ENCODE measurements at regions not wholly inside any gene's neighbourhood (a gene's known extent, or its start where the extent isn't known, plus 50 kb on each side); places are given as distances from the start of the nearest gene placed in this dataset.

DNA sequence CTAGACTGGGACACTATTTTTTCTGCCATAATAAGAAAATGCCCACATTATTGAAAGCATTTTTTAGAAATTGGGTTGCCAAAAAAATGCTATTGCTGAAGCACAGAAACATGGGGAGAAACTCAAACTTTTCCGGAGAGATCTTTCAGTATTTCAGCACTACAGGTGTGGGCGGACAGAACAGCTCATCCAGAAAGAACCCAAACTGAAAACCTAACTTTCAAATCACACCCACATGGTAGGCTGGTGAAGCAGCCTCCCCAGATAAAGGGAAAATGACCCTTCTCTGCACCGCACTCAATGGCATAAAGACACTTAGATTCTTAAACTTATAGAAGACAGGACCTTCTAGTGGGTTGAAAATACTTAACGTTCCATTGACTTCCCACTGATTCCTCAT, 62.3 kb upstream of the TMPO start:
- CTCF ChIA-PET = no interaction called here

DNA sequence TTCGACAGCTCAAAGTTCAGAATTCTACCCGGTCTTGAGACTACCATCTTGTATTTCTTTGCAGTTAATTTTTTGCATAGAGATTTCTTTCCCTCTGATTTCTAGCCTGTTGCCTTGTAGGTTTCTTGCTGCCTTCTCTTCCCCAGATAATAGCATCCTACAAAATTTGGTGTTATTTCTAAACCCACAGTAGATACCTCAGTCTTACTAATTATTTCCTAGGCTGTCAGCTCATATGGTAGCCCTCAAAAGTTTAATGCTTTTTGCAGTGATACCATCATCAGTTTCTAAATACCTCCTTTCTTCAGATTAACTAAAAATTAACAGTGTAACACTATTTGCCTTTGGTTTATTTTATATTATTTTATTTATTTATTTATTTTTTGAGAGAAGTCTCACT, 61.9 kb upstream of the TMPO start:
- H3K36me3 ChIP-seq (replicated peaks in 1 of 2; ENCODE audit: control extremely low read depth in 1 of 2, control insufficient read depth in 1 of 2, extremely low read depth in 1 of 2, insufficient read depth in 2 of 2, low read length in 1 of 2) = no peaks in the 10 kb centered on the region
- Mint-ChIP-seq H3K4me1 (peaks cover 8% of the 10 kb centered on the region), H3K4me3 (no peak overlapping the region), H3K27me3 (peaks cover 33% of the 10 kb centered on the region), H3K27ac (no peak overlapping the region), H3K9me3 (ENCODE audit: insufficient read depth) (no peaks in the 10 kb centered on the region)
- POLR2A ChIA-PET = interaction anchor here (0.6 kb wide), 1 partner anchor 9 kb away, joined by 3 read pairs; no protein-coding TSS in a partner anchor
- H3K27ac ChIP-seq (ENCODE audit: low read length in 2 of 2) = no peak overlapping the region
- CTCF ChIA-PET = no interaction called here
- DNase-seq = no peak
- H3K4me2 ChIP-seq (replicated peaks; ENCODE audit: low read depth, low read length, poor library complexity, severe bottlenecking) = no peak overlapping the region
- peaks cover 0 to 27% (median 12%) of the 10 kb centered on the region in 4 experiments for H3K27me3 ChIP-seq (replicated peaks in 1 of 4; ENCODE audit: control extremely low read depth in 1 of 4, control insufficient read depth in 3 of 4, insufficient read depth in 4 of 4, low read length in 3 of 4)
- no peak for TF ChIP-seq EZH2 (IDR thresholded peaks at IDR 0.05; ENCODE audit: borderline replicate concordance, insufficient read depth, low read depth, low read length, poor library complexity, severe bottlenecking)
- TF ChIP-seq, protein P1, sequence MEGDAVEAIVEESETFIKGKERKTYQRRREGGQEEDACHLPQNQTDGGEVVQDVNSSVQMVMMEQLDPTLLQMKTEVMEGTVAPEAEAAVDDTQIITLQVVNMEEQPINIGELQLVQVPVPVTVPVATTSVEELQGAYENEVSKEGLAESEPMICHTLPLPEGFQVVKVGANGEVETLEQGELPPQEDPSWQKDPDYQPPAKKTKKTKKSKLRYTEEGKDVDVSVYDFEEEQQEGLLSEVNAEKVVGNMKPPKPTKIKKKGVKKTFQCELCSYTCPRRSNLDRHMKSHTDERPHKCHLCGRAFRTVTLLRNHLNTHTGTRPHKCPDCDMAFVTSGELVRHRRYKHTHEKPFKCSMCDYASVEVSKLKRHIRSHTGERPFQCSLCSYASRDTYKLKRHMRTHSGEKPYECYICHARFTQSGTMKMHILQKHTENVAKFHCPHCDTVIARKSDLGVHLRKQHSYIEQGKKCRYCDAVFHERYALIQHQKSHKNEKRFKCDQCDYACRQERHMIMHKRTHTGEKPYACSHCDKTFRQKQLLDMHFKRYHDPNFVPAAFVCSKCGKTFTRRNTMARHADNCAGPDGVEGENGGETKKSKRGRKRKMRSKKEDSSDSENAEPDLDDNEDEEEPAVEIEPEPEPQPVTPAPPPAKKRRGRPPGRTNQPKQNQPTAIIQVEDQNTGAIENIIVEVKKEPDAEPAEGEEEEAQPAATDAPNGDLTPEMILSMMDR (IDR thresholded peaks at IDR 0.05) = no peak
- H3K4me1 ChIP-seq (ENCODE audit: control insufficient read depth in 2 of 2, insufficient read depth in 2 of 2, low read length in 2 of 2) = peaks cover 5 to 7% of the 10 kb centered on the region in 2 donors
- intact Hi-C loops (cut with micrococcal nuclease) = no loop called here
- H2AFZ ChIP-seq (ENCODE audit: insufficient read depth, low read depth, low read length, poor library complexity, severe bottlenecking) = no peak overlapping the region
- no peaks in the 10 kb centered on the region for H3K79me2 ChIP-seq (ENCODE audit: control insufficient read depth, insufficient read depth, low read length)
- ATAC-seq (ENCODE audit: low read depth) = no peak
- H3K9me3 ChIP-seq (ENCODE audit: control extremely low read depth in 1 of 3, control insufficient read depth in 2 of 3, insufficient read depth in 1 of 3, low read length in 2 of 3) = peaks cover 0 to 2% (median 1%) of the 10 kb centered on the region in 3 donors
- 100% methylated on average over 1 of the region's 2 CpGs for WGBS (ENCODE audit: insufficient coverage)
- no peaks in the 10 kb centered on the region for H4K20me1 ChIP-seq (ENCODE audit: control insufficient read depth, insufficient read depth, low read length, poor library complexity, severe bottlenecking)
- H3K9ac ChIP-seq (ENCODE audit: low read length) = no peak overlapping the region
- no peak overlapping the region for H3K4me3 ChIP-seq (ENCODE audit: control extremely low read depth in 1 of 5, extremely low read depth in 1 of 5, insufficient read depth in 1 of 5, low read depth in 2 of 5, low read length in 4 of 5)

More for the DNA sequence above, 62.3 kb upstream of the TMPO start:
- POLR2A ChIA-PET = no interaction called here
- H3K9me3 Mint-ChIP-seq (ENCODE audit: insufficient read depth) = no peaks in the 10 kb centered on the region
- ATAC-seq (ENCODE audit: low read depth) (no peak), DNase-seq (no peak)
- no peak overlapping the region for H3K4me3 Mint-ChIP-seq
- Histone ChIP-seq H3K36me3 (replicated peaks in 1 of 2; ENCODE audit: control extremely low read depth in 1 of 2, control insufficient read depth in 1 of 2, extremely low read depth in 1 of 2, insufficient read depth in 2 of 2, low read length in 1 of 2) (no peaks in the 10 kb centered on the region), H3K79me2 (ENCODE audit: control insufficient read depth, insufficient read depth, low read length) (no peaks in the 10 kb centered on the region), H4K20me1 (ENCODE audit: control insufficient read depth, insufficient read depth, low read length, poor library complexity, severe bottlenecking) (no peaks in the 10 kb centered on the region), H3K4me2 (replicated peaks; ENCODE audit: low read depth, low read length, poor library complexity, severe bottlenecking) (no peak overlapping the region), H3K4me1 (ENCODE audit: control insufficient read depth in 2 of 2, insufficient read depth in 2 of 2, low read length in 2 of 2) (peaks cover 5 to 7% of the 10 kb centered on the region in 2 donors), H3K27ac (ENCODE audit: low read length in 2 of 2) (no peak overlapping the region), H3K27me3 (replicated peaks in 1 of 4; ENCODE audit: control extremely low read depth in 1 of 4, control insufficient read depth in 3 of 4, insufficient read depth in 4 of 4, low read length in 3 of 4) (peaks cover 0 to 27% (median 12%) of the 10 kb centered on the region in 4 experiments), H3K9me3 (ENCODE audit: control extremely low read depth in 1 of 3, control insufficient read depth in 2 of 3, insufficient read depth in 1 of 3, low read length in 2 of 3) (peaks cover 0 to 2% (median 1%) of the 10 kb centered on the region in 3 donors), H3K9ac (ENCODE audit: low read length) (no peak overlapping the region), H3K4me3 (ENCODE audit: control extremely low read depth in 1 of 5, extremely low read depth in 1 of 5, insufficient read depth in 1 of 5, low read depth in 2 of 5, low read length in 4 of 5) (no peak overlapping the region), H2AFZ (ENCODE audit: insufficient read depth, low read depth, low read length, poor library complexity, severe bottlenecking) (no peak overlapping the region)
- no peak overlapping the region for H3K27ac Mint-ChIP-seq
- H3K27me3 Mint-ChIP-seq = peaks cover 34% of the 10 kb centered on the region
- intact Hi-C loops (cut with micrococcal nuclease) = no loop called here
- H3K4me1 Mint-ChIP-seq = peaks cover 8% of the 10 kb centered on the region
- TF ChIP-seq, protein P1 (IDR thresholded peaks at IDR 0.05) = no peak
- no peak for TF ChIP-seq EZH2 (IDR thresholded peaks at IDR 0.05; ENCODE audit: borderline replicate concordance, insufficient read depth, low read depth, low read length, poor library complexity, severe bottlenecking)
- WGBS (ENCODE audit: insufficient coverage) = 100% methylated on average over 2 of the region's 4 CpGs
